SU-DHL-6 (cell line): ENCODE measurements at regions not wholly inside any gene's neighbourhood (a gene's known extent, or its start where the extent isn't known, plus 50 kb on each side); places are given as distances from the start of the nearest gene placed in this dataset.

Experiments used
- CTCF ChIP-seq: fragments of 200-600 bp; sonication (generic); IDR thresholded peaks from one replicate; pipeline ENCODE4 v1.5.1; 2017; ENCODE audit warnings: antibody characterized with exemption, mild to moderate bottlenecking, low read length, moderate library complexity; ENCODE audit not compliant: insufficient read depth, poor library complexity, severe bottlenecking
- EZH2phosphoT487 ChIP-seq: fragments of 200-600 bp; sonication (generic), shearing (Covaris generic); conservative IDR thresholded peaks from 2 replicates; pipeline ENCODE4 v1.6.1; 2018; ENCODE audit warnings: mild to moderate bottlenecking, antibody characterized with exemption, low read length, moderate library complexity, mixed read lengths

- TF ChIP-seq CTCF (no peak), EZH2phosphoT487 (no peak)
These were observed 56.1 kb upstream of the B3GAT1 start for GRCh38 chr11:134468081-134468668.
